ENCODE measurements at regions not wholly inside any gene's neighbourhood (a gene's known extent, or its start where the extent isn't known, plus 50 kb on each side); places are given as distances from the start of the nearest gene placed in this dataset.
"Not testable (repeated sequence)": the region's sequence is repeated elsewhere in the genome, so short reads cannot be mapped to it uniquely, and the experiment has no call there.

DNA sequence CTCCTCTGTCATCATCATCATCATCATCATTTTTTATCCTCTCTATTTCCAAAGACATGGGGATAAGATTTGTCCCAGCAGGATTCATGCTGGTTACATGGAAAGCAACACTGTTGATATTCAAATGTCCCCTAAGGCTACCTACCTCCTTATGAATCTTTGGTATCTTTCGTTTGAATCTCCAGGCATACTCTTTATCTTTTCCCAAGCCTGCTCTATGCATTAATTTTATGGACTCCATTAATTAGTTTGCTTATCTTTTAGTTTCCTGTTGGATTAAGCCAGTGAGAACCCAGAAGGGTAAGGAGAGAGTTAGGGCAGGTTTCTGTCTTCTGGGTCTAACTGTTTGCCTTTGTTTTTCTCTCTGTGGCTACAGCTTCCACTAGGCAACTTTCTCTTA is 129.6 kb upstream of the GOT2 start:
- in situ Hi-C loops (cut with HindIII; ENCODE audit: low sequenced_read_pairs): no loop called here

DNA sequence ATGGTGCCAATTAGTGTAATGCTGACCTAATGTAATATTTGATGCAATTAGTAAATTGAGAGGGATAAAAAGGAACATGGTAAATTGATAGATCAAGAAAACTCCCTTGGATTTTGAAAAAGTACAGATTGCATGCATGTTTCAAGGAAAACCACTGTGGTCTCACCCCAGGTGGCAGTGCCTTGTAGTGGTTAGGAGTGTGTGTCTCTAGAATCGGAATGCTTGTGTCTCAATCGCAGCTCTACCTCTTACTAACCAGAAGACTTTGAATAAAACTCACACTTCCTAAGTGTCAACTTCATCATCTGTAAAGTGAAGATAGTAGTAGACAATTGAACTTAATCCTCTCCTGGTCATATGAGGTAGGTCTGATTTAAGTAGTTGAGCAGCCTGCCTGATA is 128.9 kb upstream of the GOT2 start:
- in situ Hi-C loops (cut with HindIII; ENCODE audit: low sequenced_read_pairs): no loop called here

GRCh38 chr16:58862334-58863021 is 128.4 kb upstream of the GOT2 start:
- in situ Hi-C loops (cut with HindIII; ENCODE audit: low sequenced_read_pairs): no loop called here

DNA sequence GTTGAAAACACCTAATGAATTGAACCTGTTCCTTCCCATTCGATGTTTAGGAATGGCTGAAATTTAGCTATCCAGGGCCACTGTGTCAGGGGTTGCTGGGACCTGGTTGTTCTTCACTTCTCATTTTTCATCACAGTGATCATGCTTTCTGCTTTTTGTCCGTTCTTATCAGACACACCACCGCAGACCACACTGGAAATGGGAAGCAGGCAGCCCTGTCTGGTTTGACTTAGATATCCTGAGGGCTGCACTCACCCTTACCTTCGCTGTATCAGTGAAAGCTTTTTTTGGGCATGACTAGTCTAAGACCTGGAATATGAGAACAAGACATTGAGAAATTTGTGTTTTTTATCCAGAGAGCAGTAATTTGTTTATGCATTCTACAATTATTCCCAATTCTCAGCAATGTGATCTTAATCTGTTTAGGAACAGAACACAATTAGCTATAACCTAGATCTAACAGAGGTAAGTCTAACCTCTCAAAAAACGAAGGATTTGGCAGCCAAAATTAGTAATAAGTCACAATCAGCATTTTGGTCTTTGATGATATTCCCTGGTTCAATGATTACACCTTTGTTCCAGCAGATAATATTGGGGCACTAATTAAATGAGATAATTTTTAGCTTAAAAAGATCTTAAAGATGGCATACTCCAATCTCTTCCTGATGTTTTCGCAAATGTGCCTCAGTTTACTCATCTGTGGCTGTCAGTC is 126.0 kb upstream of the GOT2 start:
- in situ Hi-C loops (cut with HindIII; ENCODE audit: low sequenced_read_pairs): no loop called here

DNA sequence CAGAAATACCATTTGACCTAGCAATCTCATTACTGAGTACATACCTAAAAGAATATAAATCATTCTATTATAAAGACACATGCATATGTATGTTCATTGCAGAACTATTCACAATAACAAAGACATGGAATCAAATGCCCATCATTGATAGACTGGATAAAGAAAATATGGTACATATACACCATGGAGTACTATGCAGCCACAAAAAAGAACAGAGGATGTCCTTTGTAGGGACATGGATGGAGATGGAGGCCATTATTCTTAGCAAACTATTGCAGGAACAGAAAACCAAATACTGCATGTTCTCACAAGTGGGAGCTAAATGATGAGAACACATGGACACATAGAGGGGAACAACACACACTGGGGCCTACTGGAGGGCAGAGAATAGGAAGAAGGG is 124.5 kb upstream of the GOT2 start:
- in situ Hi-C loops (cut with HindIII; ENCODE audit: low sequenced_read_pairs): not testable (repeated sequence)

DNA sequence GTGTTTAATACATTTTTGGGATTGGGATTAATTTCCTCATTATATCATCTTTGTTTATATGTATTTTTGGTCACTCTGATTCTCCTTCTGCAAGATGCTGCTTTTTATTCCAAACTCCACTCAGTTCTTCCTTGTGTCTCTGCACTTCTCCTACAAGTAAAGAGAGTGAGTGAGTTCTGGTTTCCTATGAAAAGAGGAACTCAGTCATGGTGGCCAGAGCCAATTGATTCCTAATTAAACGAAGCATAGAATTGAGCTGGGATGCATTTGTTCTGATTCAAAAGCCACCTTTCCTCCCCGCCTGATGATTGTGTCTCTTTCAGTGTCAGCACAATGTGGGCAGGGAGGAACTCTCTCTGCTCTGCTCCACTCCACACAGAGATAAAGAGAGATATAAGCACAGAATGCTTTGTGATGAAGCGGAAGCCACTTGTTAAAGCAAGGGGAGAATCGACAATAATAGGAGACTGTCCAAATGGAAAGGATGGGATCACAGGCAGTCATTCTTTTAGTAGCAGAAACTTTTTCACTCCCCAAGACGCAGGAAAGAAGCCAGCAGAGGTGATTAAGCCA is 121.3 kb upstream of the GOT2 start:
- in situ Hi-C loops (cut with HindIII; ENCODE audit: low sequenced_read_pairs): no loop called here

DNA sequence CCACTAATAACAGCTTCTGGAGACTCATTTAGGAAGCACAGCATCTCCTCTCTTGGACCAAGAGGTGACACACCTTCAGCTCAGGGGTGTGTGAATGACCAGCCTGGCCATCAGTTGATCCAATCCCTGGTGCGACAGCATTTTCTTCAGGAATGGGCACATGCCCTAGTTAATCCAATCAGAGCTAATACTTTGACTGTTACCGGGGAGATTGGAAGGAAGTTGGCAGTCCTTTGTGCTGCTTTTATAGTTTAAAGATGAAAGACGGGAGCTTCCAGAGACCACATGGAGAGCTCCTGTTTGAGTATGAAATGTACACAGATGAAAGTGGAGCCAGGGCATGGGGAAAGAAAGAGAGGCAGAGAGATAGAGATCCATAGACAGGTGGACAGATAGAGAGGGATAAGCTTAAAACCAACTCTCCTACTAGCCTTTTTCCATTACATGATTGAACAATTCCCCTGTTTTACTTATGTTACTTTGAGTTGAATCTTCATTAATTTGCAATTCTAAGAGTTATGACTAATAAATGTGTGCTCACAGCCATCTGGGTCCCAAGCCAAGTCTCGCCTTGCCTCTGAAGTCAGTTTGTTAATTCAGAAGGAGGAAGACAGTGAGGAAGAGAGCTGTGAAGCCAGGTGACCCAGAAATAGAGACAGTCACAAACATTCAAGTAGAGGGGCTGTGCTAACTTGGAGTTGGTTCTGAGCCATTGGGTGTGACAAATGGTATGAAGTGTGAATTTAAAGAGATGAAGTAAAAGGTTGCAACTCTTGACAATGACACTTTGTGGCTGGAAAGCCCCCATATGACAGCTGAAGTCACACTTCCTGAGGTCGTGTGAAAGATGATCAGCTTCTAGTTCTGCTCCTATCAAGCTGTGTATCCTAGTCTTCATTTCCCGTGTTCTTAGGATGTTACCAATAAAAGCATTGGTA is 120.0 kb upstream of the GOT2 start:
- in situ Hi-C loops (cut with HindIII; ENCODE audit: low sequenced_read_pairs): no loop called here

GRCh38 chr16:58850678-58851020 is 116.5 kb upstream of the GOT2 start:
- in situ Hi-C loops (cut with HindIII; ENCODE audit: low sequenced_read_pairs): no loop called here

- in situ Hi-C loops (cut with HindIII; ENCODE audit: low sequenced_read_pairs): no loop called here
These were observed 116.0 kb upstream of the GOT2 start for GRCh38 chr16:58850019-58850677.

DNA sequence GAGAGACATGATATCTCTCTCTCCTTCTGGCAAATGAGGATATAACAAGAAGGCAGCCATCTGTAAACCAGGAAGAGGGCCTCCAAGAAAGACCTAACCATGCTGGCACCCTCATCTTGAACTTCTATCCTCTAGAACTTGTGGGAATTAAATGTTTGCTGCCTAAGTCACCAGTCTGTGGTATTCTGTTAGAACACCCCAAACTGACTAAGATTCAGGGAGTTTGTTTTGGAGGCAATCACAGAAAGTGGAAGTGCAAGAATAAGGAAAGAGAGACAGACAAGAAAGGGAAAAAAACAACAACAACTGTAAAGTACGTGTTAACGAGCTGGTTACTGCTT is 114.5 kb upstream of the GOT2 start:
- in situ Hi-C loops (cut with HindIII; ENCODE audit: low sequenced_read_pairs): no loop called here

DNA sequence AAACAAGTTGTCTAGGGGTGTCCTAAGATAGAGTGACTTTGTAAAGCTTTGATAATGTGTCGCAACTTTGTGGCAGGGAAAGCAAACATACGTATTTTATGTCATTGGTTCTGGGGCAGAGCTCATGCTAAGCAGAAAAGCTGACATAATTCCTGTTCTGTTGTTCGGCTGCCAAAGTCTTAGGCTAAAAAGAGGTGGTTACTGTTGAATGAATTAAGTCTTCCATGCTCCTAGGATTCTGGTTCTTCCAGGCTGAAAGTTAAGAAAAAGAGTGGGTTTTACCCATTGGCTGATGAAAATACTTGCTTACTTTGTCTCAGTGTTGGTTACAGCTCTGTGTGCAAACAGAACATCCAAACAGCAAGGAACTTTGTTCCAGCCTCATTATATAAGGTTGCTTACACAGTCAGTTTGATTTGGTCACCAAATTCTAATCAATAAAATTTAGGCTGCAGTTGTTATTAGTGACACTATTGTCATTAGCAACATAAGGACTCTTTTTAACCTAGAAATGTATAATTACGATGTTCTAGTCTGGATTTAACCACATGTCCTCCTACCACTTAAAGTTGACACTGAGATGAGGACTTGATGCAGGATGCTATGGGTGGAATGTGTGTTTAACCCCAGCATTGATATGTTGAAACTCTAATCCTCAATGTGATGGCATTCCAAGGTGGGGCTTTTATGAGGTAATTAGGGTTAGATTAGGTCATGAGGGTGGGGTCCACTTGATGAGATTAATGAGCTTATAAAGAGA is 114.0 kb upstream of the GOT2 start:
- in situ Hi-C loops (cut with HindIII; ENCODE audit: low sequenced_read_pairs): no loop called here

DNA sequence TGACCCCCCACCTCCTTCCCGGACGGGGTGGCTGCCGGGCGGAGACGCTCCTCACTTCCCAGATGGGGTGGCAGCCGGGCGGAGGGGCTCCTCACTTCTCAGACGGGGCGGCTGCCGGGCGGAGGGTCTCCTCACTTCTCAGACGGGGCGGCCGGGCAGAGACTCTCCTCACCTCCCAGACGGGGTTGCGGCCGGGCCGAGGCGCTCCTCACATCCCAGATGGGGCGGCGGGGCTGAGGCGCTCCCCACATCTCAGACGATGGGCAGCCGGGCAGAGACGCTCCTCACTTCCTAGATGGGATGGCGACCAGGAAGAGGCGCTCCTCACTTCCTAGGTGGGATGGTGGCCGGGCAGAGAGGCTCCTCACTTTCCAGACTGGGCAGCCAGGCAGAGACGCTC is 112.1 kb upstream of the GOT2 start:
- in situ Hi-C loops (cut with HindIII; ENCODE audit: low sequenced_read_pairs): not testable (repeated sequence)

GRCh38 chr16:58843675-58844074 is 109.6 kb upstream of the GOT2 start:
- in situ Hi-C loops (cut with HindIII; ENCODE audit: low sequenced_read_pairs): no loop called here

- in situ Hi-C loops (cut with HindIII; ENCODE audit: low sequenced_read_pairs): no loop called here
These were observed 108.6 kb upstream of the GOT2 start for GRCh38 chr16:58842746-58843145.

- in situ Hi-C loops (cut with HindIII; ENCODE audit: low sequenced_read_pairs): no loop called here
These were observed 108.0 kb upstream of the GOT2 start for GRCh38 chr16:58842156-58842555.

DNA sequence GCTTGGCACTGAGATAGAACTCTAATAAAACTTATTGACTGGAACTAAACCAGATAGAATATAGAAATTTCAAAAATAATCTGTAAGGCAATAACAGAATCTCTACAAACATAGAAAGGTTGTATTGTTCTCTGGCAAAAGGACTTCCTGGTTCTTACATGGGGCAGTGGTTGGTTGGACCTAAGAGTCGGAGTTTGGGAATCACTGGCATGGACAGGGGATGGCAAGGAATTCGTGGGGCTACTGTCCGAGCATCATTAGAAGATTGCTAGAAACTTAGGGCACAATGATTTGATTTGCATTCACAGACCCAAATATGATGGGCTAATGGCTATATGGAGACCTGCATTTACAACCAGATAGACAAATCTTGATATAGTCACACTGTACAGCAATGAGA is 103.8 kb upstream of the GOT2 start:
- in situ Hi-C loops (cut with HindIII; ENCODE audit: low sequenced_read_pairs): no loop called here

- in situ Hi-C loops (cut with HindIII; ENCODE audit: low sequenced_read_pairs): no loop called here
These were observed 102.3 kb upstream of the GOT2 start for GRCh38 chr16:58836427-58836826.

- in situ Hi-C loops (cut with HindIII; ENCODE audit: low sequenced_read_pairs): no loop called here
These were observed 98.3 kb upstream of the GOT2 start for GRCh38 chr16:58832386-58832895.

DNA sequence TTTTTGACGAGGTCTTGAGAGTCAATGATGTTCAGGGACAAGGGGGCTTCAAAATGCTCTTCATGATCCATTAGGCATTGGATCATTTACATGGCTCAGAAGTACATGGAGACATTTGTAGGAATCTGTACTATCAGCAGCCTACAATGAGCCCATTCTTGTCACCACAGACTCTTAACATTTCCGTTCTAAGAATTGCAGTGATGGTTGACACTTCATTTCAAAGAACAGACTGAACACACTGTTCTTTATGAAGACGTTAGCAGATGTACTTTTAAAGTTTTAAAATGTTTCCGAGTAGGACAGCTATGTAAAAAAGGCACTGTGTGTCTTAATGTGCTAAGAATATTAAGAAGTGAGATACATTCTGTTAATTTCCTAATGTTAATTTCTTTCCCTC is 97.3 kb upstream of the GOT2 start:
- in situ Hi-C loops (cut with HindIII; ENCODE audit: low sequenced_read_pairs): no loop called here

GRCh38 chr16:58828901-58829545 is 94.9 kb upstream of the GOT2 start:
- in situ Hi-C loops (cut with HindIII; ENCODE audit: low sequenced_read_pairs): no loop called here

Data from DLD1 (cell line).